Activated B cell treated with CpG ODN at 0.5 μM for 24 hours (primary cell): ENCODE measurements at regions not wholly inside any gene's neighbourhood (a gene's known extent, or its start where the extent isn't known, plus 50 kb on each side); places are given as distances from the start of the nearest gene placed in this dataset.

ENCODE experiments used
- ATAC-seq: fragments of 200-7000 bp; cut with Tn5 transposase; one replicate; pipeline ENCODE4 v1.10.0; 2021; ENCODE audit warnings: low read depth, mild to moderate bottlenecking, moderate library complexity
- CTCF ChIA-PET: fragments of 350-600 bp; sonication (Branson Sonifier 250); formaldehyde crosslinking; loops from one replicate; lab custom pipeline; 2021; ENCODE audit warnings: antibody characterized with exemption; lab: Charles Lee
- POLR2A ChIA-PET: fragments of 350-600 bp; sonication (Branson Sonifier 250); formaldehyde crosslinking; loops from one replicate; lab custom pipeline; 2021; ENCODE audit warnings: antibody characterized with exemption; lab: Charles Lee
- DNase-seq: peaks from one replicate; pipeline ENCODE4 v3.0.0; 2022
- H3K27ac Mint-ChIP-seq: one replicate; pipeline ENCODE4 v1.8.0; 2020; ENCODE audit warnings: mixed read lengths
- H3K27me3 Mint-ChIP-seq: one replicate; pipeline ENCODE4 v1.8.0; 2021; ENCODE audit warnings: mixed read lengths
- H3K36me3 Mint-ChIP-seq: one replicate; pipeline ENCODE4 v1.8.0; 2021; ENCODE audit warnings: low read depth, mixed read lengths
- H3K4me1 Mint-ChIP-seq: one replicate; pipeline ENCODE4 v1.8.0; 2021; ENCODE audit warnings: mixed read lengths
- H3K4me3 Mint-ChIP-seq: one replicate; pipeline ENCODE4 v1.8.0; 2020; ENCODE audit warnings: mild to moderate bottlenecking, mixed read lengths
- H3K9me3 Mint-ChIP-seq: one replicate; pipeline ENCODE4 v1.8.0; 2020; ENCODE audit warnings: mixed read lengths
- intact Hi-C: fragments of 100-400 bp; cut with micrococcal nuclease; formaldehyde crosslinking; loops from one replicate; pipeline ENCODE4 v1.15.1; 2024
- TF ChIP-seq, protein P1 (sequence below): fragments of 200-600 bp; IDR thresholded peaks from one replicate; pipeline ENCODE4 v1.8.0; 2022; ENCODE audit warnings: antibody characterized with exemption, mild to moderate bottlenecking

DNA sequence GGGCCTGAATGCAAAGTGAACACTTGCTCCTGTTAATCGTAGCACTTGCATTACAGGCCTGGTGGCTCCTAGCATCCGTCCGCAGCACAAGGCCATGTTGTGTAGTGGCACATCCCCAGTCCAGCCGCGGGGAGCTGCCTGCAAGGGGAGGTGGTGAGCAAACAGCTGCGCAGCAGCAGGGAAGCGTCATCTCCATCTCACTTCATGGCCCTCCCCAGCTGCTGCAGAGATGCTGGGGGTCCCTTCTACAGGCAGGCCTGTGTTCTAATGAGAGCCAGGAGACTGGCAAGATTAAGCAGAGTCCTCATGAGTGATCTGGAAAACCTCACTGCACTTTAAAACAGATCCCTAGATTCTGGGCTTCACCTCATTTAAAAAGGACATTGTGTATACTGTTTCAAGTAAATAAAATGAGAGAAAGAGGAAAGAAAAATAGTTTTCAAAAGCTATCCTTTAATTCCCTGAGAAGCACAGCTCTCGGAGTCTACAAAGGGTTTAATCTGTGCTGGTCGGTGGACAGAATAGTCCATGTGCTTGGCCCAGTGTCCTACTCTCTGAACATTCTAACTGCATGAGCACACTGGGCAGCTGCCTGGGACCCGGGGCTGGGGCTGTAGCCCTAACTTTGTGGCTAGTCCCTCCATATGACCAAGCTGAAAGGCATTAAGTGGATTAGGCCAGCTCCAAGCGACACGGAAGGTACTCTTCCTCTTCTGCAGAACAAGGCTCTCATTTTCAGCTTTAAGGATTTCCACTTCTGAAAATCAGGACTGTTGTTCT lies 125.8 kb downstream of the LY86 start:
- TF ChIP-seq, protein P1, sequence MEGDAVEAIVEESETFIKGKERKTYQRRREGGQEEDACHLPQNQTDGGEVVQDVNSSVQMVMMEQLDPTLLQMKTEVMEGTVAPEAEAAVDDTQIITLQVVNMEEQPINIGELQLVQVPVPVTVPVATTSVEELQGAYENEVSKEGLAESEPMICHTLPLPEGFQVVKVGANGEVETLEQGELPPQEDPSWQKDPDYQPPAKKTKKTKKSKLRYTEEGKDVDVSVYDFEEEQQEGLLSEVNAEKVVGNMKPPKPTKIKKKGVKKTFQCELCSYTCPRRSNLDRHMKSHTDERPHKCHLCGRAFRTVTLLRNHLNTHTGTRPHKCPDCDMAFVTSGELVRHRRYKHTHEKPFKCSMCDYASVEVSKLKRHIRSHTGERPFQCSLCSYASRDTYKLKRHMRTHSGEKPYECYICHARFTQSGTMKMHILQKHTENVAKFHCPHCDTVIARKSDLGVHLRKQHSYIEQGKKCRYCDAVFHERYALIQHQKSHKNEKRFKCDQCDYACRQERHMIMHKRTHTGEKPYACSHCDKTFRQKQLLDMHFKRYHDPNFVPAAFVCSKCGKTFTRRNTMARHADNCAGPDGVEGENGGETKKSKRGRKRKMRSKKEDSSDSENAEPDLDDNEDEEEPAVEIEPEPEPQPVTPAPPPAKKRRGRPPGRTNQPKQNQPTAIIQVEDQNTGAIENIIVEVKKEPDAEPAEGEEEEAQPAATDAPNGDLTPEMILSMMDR: no peak
- H3K27me3 Mint-ChIP-seq: peaks cover 9% of the 10 kb centered on the region
- intact Hi-C loops: no loop called here
- DNase-seq (no peak), ATAC-seq (no peak)
- peaks cover 39% of the 10 kb centered on the region for H3K4me1 Mint-ChIP-seq
- ChIA-PET POLR2A (interaction anchor here (1.2 kb wide), 1 partner anchor 18 kb away, joined by 3 read pairs; no protein-coding TSS in a partner anchor), CTCF (interaction anchor here (1.0 kb wide), 1 partner anchor 9 kb away, joined by 4 read pairs; no protein-coding TSS in a partner anchor)
- no peaks in the 10 kb centered on the region for H3K36me3 Mint-ChIP-seq
- no peaks in the 10 kb centered on the region for H3K9me3 Mint-ChIP-seq
- H3K27ac Mint-ChIP-seq: no peak overlapping the region
- H3K4me3 Mint-ChIP-seq: no peak overlapping the region

DNA sequence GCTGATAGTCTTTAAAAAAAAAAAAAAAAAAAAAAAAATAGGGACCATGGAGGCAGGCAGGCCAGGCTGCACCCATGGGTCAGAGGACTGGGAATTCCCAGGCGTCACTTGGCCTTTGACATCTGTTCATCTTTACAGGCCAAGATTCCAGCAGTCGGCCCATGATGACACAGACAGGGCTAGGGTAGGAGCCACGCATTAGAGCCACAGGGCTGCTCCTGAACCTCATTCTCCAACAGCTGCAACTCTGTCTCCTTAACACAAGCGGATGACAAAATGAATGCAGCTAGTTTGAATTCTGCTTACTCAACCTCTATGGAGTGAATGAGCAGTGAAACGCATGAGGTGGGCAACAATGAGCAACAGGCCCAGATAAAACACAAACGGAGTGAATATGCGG lies 126.4 kb downstream of the LY86 start:
- DNase-seq (no peak), ATAC-seq (no peak)
- TF ChIP-seq, protein P1: no peak
- intact Hi-C loops: no loop called here
- Mint-ChIP-seq H3K9me3 (no peaks in the 10 kb centered on the region), H3K4me1 (peaks cover 39% of the 10 kb centered on the region), H3K27me3 (peaks cover 9% of the 10 kb centered on the region), H3K36me3 (no peaks in the 10 kb centered on the region), H3K4me3 (no peak overlapping the region), H3K27ac (no peak overlapping the region)
- CTCF ChIA-PET: no interaction called here
- POLR2A ChIA-PET: no interaction called here

DNA sequence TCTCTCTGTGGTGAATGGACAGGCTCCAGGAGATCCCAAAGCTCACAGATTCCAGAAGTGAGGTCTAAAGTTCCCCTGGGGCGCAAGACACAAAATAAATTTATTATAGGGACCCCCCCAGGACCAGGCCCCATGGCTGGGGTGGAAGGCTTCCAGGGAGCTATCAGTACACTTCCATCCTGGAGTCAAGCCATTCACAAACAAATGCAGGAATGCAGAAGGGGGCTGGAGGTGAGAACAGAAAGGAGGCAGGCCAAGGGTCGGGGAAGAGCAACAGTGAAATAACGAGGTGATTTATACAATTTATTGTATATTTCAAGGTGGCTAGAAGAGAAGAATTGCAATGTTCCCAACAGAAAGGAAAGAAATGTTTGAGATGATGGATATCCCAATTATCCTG lies 126.9 kb downstream of the LY86 start:
- H3K27me3 Mint-ChIP-seq: peaks cover 9% of the 10 kb centered on the region

DNA sequence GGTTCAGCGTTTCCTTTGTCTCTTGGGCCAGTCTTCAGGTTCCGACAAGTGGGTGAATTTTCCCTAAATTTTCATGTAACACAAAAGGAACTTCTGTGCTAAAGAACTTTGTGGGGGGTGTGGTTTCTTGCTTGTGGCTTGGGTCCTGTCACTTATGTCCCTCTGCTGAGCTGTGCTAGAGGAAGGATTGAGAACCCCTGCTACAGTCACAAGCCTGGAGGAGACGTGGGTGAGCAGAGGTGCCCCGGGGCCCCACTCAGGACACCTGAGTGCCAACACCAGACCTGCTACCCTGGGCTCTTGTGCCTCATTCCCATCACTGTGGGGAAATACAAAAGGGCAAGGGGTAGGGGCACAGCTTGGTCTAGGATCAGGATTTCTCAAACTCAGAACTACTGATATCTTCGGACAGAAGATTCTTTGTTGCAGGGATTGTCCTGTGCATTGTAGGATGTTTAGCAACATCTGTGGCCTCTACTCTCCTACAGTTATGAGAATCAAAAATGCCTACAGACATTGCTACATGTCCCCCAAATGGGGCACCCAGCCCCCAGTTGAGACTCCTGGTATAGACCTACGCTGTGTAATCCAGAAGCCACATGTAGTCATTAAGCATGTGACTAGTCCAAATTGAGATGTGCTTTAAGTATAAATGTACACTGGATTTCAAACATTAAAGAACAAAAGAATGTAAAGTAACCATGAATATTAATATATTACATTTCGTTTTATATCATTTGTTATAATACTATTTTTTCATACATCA lies 128.7 kb downstream of the LY86 start:
- no peak overlapping the region for H3K27ac Mint-ChIP-seq
- CTCF ChIA-PET: no interaction called here
- H3K4me1 Mint-ChIP-seq: peaks cover 18% of the 10 kb centered on the region
- H3K4me3 Mint-ChIP-seq: no peak overlapping the region
- intact Hi-C loops: no loop called here
- DNase-seq (no peak), ATAC-seq (no peak)
- no peaks in the 10 kb centered on the region for H3K36me3 Mint-ChIP-seq
- no peaks in the 10 kb centered on the region for H3K9me3 Mint-ChIP-seq
- TF ChIP-seq, protein P1: no peak
- POLR2A ChIA-PET: no interaction called here
- H3K27me3 Mint-ChIP-seq: peaks cover 9% of the 10 kb centered on the region

More for the DNA sequence above, 126.9 kb downstream of the LY86 start:
- Mint-ChIP-seq H3K4me3 (no peak overlapping the region), H3K4me1 (peaks cover 36% of the 10 kb centered on the region), H3K27ac (no peak overlapping the region), H3K36me3 (no peaks in the 10 kb centered on the region), H3K9me3 (no peaks in the 10 kb centered on the region)
- no peak for DNase-seq
- ChIA-PET CTCF (no interaction called here), POLR2A (no interaction called here)
- no peak for ATAC-seq
- TF ChIP-seq, protein P1: no peak
- intact Hi-C loops: no loop called here

DNA sequence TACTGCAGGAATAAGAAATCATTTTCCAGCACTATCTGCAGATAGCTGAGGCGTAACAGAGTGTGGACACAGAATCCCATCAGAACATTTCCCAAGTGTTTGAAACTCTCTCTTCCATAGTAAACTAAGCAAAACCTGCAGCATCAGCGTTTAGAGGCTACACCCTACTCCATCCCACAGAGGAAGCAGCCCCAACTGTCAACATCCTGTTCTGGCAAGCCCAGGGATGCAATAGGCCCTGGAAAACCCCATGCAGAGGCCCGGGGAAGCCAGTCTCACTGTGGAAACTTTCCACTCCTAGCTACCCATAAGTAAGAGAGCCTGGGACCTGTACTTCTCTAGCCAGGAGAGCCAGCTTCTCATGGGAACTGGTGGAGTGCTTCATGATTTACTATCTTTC lies 129.4 kb downstream of the LY86 start:
- no peak overlapping the region for H3K4me3 Mint-ChIP-seq
- H3K4me1 Mint-ChIP-seq: peaks cover 11% of the 10 kb centered on the region
- CTCF ChIA-PET: no interaction called here
- ATAC-seq (no peak), DNase-seq (no peak)
- TF ChIP-seq, protein P1: no peak
- intact Hi-C loops: no loop called here
- peaks cover 7% of the 10 kb centered on the region for H3K27me3 Mint-ChIP-seq
- H3K36me3 Mint-ChIP-seq: no peaks in the 10 kb centered on the region
- H3K27ac Mint-ChIP-seq: no peak overlapping the region
- no peaks in the 10 kb centered on the region for H3K9me3 Mint-ChIP-seq
- POLR2A ChIA-PET: no interaction called here
